Skeletal muscle cell (primary cell): ENCODE measurements at regions not wholly inside any gene's neighbourhood (a gene's known extent, or its start where the extent isn't known, plus 50 kb on each side); places are given as distances from the start of the nearest gene placed in this dataset.
A peak's percentile ranks its signal among the peaks of the same experiment; 100 is the strongest.

Experiments used
- DNase-seq: peaks from one replicate; pipeline ENCODE4 v3.0.0-alpha.2; 2010; ENCODE audit warnings: low read depth
- H3K4me3 ChIP-seq: 2 replicates; pipeline ENCODE4 v1.5.1; 2011; ENCODE audit warnings: low read depth, mild to moderate bottlenecking, control low read depth, low read length, moderate library complexity

DNA sequence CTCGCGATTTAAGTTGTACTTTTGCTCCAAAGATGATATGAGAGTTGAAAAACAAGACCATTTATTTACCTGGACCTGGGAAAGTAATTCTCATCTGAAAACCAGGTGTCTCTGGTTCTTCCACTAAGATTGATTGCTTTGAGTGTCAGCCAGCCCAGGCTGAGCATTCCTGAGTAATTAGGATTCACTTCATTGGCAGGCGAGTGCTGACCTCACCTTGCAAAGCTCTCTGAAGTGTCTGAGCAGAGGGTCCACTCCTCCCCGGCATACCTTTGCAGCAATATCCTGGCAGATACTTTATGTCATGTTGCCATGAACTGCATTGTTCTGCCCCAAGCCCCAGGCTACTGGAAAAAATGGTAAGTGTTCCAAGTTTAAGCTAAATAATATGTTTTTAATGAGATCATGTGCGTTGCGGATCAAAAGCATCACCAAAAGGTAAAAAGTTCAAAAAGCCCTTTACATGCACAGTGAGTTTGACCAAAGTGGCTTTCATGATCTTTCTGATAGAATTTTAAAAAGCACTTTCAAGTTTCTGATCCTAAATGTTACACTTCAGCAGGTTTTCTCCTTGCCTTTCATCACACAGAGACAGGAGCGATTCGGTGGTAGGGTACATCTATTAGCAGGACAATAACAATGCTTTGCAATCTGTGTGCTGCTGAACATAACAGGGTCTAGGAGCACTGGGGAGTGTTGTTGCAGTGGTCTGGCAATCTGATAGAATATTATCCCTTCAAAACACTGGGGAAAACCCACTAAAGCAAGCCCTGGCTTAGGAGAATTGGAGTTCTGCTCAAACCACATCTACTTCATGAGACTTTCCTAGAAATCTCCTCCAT lies 127.8 kb upstream of the EEF1E1 start:
- no peak overlapping the region for H3K4me3 ChIP-seq
- no peak for DNase-seq

DNA sequence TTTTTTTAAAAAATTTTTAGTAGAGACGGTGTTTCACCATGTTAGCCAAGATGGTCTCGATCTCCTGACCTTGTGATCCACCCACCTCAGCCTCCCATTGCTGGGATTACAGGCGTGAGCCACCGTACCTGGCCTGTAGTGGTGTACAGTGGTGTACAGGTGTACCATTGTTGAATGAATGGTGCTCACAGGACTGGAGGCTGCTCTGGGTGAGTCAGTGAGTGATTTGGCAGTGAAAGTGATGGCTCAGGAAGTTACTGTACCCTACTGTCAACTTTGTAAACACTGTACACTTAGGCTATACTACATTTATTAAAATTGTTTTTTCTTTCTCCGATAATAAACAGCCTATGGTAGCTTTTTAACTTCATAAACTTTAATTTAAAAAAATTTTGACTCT lies 122.8 kb upstream of the EEF1E1 start:
- DNase-seq: no peak
- H3K4me3 ChIP-seq: no peak overlapping the region

DNA sequence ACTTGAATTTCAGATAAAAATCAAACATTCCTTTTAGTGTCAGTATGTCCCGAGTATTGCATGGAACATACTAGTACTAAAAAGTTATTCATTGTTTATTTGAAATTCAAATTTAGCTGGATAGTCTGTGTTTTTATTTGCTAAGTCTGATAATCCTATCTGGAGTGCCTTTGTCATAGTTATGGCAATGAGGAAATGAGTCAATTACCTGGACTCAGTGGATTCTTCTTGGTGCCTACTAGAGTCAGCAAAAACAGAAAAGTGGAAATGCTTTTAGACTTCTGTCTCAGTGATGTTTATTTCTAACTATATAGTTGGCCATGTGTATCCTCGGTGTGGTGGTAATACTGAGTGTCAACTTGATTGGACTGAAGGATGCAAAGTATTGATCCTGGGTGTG lies 121.3 kb upstream of the EEF1E1 start:
- DNase-seq: no peak
- no peak overlapping the region for H3K4me3 ChIP-seq

DNA sequence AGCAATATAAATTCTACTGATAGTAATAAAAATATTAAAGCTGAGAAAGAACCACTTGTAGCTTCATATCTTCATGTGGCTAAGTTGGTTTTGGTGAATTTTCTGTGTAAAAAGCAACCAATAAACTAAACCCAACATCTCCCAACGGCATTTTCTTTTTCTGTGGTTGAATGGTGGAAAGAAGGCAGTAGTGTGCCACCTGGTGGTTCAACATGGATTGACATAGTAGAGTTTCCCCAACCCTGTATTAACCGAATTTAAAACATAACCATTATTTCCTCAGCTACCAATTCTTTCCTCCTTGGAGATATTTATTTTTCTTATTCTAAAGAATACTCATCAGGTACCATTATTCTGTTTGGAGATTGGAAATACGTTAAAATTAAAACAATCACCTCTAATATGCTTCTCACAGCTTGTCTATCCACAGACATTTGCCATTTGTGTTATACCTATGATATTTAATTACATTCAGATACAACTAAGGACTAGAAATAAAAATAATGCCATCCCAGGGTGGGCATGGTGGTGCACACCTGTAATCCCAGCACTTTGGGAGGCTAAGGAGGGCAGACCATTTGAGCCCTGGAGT lies 117.1 kb upstream of the EEF1E1 start:
- no peak overlapping the region for H3K4me3 ChIP-seq
- peak; percentile 12 for DNase-seq

DNA sequence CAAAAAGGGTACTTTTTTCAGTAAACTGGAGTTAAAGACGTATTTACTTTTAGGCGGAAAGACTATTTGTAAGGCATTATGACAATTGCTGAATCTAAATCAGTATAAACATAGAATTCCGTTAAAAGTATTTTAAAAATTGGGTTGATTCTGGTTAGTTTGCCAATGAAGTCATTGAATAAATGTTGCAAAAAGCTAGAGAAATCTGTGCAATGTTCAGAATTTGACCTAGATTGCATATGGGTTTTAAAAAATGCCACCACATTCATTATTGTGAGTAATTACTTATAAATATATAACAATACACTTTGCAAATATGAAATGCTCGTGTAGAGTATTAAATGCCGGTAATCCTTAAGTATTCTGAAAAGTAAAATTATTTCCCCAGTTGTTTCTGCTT lies 116.5 kb upstream of the EEF1E1 start:
- DNase-seq: no peak
- no peak overlapping the region for H3K4me3 ChIP-seq

DNA sequence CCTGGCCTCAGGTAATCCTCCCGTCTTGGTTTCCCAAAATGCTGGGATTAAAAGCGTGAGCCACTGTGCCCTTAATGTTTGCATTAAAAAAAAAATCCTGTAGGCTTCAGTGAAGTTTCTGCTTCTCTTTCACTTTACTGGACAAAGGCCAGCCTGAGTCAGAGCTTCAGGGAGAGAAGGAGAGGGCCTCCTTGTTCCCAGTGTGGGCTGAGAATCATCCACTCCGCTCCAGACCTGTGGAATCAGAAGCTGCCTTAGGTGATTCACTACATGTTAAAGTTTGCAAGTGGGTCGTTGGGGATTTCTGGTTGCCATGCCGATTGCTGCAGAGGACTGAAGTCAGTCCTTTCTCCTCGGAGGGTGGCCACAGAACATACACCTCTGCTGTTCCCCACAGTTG lies 113.3 kb upstream of the EEF1E1 start:
- H3K4me3 ChIP-seq: no peak overlapping the region
- DNase-seq: peak; percentile 62

DNA sequence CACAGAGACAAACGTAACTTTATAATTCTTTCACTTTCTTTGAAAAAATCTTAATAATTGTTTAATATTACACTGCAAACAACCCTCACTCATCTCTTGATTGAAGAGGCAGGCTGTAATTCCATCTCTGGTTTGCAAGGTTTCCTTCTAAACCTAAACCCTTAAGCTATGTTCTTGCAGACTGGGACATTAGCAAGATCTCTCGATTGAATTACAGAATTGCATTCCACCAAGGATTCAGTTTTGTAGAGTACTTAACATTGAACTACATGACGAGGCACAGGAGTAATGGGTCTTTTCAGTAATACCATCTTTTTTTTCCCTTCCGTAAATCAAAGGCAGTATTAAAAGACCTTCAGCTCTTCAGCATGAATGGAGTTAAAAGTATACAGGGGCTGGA lies 111.6 kb upstream of the EEF1E1 start:
- H3K4me3 ChIP-seq: no peak overlapping the region
- no peak for DNase-seq

DNA sequence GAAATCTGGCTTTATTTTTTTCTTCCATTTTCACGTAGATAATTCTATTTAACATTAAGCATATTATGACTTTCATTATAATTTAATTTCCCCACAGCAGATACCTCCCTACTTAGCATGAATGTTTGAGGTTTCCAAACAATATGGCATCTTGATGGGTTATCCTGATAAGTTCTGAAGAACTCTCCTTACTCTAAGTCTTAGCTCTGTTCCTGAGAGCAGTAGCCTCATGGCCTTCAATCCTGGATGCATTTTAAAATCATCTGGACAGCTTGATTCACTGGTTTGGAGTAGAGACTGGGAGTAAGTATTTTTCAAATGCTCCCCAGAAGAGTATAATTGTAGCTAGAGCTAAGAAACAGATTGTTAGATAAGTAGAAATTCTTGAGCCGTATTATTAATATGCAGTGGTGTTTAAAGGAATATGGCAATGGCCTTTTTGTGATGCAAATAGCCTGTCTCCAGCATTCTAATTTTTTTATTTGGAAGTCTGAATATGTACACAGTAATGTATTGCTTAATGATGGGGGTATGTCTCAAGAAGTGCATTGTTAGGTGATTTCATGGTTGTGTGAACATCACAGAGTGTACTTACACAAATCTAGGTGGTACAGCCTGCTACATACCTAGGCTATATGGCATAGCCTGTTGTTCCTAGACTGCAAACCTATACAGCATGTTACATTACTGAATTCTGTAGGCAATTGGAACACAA lies 110.5 kb upstream of the EEF1E1 start:
- no peak overlapping the region for H3K4me3 ChIP-seq
- DNase-seq: no peak

DNA sequence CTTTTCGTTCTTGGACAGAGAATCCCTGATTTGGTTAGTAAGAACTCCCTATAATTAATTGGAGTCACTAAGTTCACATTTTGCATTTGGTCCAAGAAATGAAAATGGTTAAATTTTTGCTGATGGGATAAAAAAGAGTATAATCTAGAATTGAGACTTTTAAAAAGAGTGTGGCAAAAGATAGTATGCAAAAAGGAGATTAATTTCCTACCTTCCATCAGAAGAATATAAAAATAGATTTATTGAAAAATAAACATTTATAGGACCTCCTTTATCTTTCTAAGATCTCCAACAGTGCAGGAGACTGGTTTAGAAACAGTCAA lies 105.5 kb upstream of the EEF1E1 start:
- no peak overlapping the region for H3K4me3 ChIP-seq
- no peak for DNase-seq

DNA sequence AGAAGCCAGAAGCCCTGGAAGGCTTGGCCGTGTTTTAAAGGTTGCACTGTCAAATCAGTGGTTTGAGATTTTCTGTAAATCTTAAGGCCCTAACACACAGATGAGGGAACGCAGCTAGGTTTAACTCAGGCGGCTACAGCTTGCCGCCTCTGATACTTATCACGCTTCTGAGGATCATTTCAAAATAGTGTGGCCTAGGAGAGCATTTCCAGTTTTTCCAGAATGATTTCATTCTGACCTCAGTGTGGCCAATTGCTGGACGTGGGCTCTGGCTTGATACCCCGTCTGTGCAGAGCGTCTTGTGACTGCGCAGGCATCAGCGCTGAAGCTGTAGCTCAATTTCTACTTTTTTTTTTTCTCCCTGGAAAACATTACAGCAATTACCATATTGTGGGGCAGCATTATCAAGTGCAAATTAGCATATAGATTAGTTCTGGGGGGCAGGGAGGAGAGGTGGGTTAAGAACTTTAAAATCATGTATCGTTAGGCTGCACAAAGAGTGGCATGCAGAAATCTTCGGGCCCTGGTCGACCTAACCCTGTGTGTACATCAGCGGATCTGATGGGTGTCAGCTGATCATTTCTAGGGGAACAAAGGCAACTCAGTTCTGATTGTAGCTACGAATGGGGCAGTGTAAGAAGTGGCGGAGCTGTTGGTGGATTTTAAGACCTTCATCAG lies 105.0 kb upstream of the EEF1E1 start:
- H3K4me3 ChIP-seq: no peak overlapping the region
- DNase-seq: no peak

DNA sequence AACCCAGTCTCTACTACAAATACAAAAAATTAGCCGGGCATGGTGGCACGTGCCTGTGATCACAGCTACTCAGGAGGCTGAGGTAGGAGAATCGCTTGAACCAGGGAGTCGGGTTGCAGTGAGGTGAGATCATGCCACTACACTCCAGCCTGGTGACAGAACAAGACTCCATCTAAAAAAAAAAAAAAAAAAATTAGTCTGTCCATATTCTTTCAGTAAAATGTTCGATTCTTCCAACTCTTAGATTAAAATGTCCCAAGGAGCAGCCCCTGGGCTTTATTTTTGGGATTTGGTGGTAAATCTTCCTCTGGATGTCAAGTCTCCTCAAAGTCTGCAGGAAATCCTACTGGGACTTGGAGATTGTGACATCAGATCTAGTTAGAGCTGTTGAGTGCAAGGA lies 101.0 kb upstream of the EEF1E1 start:
- no peak for DNase-seq
- no peak overlapping the region for H3K4me3 ChIP-seq

DNA sequence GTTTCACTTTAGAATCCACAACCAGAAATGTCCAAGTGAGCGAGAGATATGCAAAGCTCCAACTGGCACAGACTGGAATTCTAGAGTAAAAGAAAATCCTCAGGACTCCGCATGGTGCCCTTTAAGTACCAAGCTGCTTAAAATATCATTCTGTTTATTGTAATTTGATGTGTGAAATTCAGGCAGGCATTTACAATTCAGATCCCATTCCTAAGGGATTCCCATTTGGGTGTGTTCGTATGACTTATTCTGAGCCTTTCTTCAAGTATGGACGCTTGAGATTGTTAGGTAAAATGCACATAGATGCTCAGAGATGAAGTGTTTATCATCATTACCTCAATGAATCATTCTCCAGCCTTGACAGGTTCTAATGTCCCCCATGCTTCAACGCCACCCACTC lies 99.3 kb upstream of the EEF1E1 start:
- no peak overlapping the region for H3K4me3 ChIP-seq
- DNase-seq: no peak

DNA sequence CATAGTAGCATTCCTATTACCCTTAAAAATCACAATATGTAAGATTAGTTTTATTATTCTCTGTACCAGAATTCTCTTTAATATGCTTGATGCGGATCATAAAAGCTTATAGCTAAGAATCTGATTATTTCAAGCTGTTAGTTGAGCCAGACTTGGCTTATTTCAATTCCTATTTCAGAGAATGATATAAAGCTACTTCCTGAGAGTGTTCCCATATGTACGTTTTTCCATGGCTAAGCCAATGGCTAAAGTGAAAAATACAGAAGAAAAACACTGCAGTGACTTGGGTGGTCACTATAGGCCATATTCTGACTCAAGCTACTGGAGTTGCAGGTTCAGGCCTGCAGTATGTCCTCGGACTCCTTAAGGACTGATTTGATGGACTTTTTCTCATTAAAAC lies 97.9 kb upstream of the EEF1E1 start:
- H3K4me3 ChIP-seq: no peak overlapping the region
- DNase-seq: no peak

DNA sequence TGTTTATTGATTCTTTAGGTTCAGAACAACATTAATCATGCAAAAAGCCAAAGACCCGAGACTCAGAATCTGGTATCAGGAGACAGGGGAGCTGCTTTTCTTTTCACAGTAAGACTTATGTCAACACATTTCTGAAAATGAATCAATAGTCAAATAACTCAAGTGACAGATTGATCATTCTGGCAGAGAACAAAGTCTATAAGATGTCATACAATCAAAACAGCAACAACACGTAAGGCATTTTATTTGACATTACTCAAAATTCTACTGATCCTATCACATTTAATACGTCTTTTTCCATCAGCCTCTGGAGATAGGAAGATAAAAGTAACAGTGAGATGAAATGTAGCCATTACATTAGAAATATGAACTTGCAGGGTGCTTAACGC lies 93.4 kb upstream of the EEF1E1 start:
- no peak overlapping the region for H3K4me3 ChIP-seq
- no peak for DNase-seq

DNA sequence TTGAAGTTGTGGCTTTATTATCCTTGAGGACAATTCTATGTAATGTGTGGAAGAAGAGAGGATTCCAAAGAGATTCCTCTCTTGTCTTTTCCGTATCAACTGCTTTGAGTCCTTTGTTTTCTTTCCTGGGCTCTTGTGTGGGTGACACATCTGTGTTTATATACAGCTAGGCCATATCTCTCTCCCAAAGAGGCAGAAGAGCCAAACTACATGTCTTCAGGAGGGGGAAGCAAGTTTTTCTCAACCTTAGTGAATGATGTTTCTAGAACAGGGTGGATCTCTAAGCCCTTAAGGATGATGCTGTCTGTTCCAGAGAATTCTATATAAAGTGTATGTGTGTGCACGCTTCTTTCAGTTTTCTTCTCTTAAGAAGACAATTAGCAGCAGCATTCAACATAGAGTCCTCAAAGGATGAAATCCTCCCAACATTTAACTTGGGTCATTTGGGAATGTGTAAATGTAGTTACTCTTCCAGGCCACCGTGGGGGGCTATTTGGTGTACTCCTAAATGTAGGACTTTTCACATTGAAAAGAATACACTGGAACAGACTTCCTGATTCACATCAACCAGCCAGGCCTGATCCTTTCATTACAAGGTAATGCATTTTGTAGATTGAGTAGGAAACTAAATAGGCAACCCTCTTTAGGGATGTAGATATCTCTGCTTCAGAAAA lies 92.8 kb upstream of the EEF1E1 start:
- no peak for DNase-seq

DNA sequence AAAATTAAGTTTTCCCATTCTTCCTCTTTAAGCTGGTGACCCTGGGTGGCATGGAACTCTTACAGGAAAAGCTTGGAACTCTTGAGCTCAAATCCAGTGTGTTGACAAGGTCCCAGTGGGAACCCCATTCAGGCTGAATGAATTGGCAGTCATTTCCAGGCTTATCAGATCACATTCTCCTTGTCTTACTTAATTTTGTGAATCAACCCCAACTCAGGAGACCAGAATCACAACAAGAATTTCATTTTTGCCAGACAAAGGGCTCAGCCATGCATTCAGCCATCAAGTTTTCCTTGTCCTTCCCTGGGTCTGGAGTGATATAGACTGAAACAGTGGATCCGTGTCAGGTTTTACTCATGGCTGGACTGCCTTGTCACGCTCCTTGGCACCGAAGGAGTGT lies 92.1 kb upstream of the EEF1E1 start:
- DNase-seq: no peak
- no peak overlapping the region for H3K4me3 ChIP-seq

More for the DNA sequence above, 92.8 kb upstream of the EEF1E1 start:
- no peak overlapping the region for H3K4me3 ChIP-seq

DNA sequence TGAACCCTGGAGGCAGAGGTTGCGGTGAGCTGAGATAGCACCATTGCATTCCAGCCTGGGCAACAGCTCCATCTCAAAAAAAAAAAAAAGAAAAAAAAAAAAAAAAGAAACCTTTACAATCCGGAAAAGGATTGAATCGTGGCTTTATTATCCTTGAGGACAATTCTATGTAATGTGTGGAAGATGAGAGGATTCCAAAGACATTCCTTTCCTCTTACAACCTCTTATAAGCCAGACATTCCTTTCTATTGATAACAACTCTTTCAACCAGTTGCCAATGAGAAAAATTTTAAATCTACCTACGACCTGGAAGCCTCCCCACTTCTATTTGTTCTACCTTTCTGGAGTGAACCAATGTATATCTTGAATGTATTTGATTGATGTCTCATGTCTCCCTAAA lies 91.2 kb upstream of the EEF1E1 start:
- DNase-seq: no peak
- no peak overlapping the region for H3K4me3 ChIP-seq

DNA sequence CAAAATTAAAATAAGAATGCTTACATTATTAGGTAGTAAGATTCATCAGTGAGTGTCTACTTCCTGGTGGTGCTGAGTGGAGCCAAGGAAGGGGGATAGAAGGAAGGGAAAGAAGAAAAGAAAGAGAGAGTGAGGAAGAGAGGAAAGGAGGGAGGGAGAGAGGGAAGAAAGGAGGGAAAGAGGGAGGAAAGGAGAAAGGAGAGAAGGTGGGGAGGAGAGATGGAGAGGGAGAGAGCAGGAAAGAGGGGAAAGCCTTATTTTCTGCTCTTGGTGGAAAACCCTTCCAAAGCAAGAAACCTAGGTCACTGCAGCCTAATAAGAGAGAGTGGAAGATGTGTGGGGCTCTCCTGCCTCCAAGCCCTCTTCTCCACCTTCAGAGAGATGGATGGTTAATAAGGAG lies 90.2 kb upstream of the EEF1E1 start:
- DNase-seq: no peak
- H3K4me3 ChIP-seq: no peak overlapping the region

DNA sequence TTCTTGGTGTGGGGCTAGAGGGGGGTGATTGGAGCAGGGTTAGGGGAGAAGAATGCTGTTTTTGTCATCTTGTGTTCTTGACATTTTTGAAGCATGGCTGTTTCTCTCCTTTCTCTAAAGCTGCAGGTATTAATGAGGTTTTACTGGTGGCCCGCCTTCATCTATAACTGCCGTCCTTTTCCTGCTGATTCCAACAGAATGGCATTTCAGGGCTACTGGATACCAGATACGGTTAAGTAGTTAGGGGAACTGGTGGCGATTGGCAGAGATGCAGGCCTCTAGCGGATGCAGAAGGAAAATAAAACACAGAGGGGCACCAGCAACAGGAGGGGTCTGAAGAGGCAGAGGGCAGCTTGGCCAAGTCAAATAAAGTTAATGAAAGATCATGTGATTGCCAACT lies 89.7 kb upstream of the EEF1E1 start:
- DNase-seq: no peak
- no peak overlapping the region for H3K4me3 ChIP-seq

DNA sequence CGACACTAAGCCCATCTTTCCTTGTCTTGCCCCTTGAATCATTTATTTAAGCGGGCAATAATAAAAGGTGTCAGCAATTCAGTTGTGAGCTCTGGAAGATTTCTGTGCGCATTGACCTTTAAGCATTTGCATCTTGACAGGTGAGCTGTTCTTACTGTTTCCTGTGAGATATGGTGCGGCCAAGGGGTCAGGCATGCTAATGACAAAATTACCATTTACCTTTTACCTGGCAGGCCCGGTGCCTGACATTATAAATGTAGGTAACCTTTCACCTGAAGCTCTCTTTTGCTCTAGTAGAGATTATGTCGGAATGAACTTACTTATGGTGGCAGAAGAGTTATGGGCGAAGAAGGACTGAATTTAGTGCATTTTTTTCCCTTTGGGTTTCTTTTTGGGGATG lies 89.3 kb upstream of the EEF1E1 start:
- H3K4me3 ChIP-seq: no peak overlapping the region

More for the DNA sequence above, 89.3 kb upstream of the EEF1E1 start:
- DNase-seq: no peak
